DOHH2 (cell line): ENCODE measurements at regions not wholly inside any gene's neighbourhood (a gene's known extent, or its start where the extent isn't known, plus 50 kb on each side); places are given as distances from the start of the nearest gene placed in this dataset.
"Not testable (repeated sequence)": the region's sequence is repeated elsewhere in the genome, so short reads cannot be mapped to it uniquely, and the experiment has no call there.

Source experiments
- H3F3A ChIP-seq: fragments of 200-600 bp; sonication (generic), shearing (Covaris generic); 2 replicates; pipeline ENCODE4 v1.6.0; 2016; ENCODE audit warnings: antibody characterized with exemption, mild to moderate bottlenecking; ENCODE audit not compliant: control insufficient read depth, insufficient read depth
- H3K27ac ChIP-seq: fragments of 200-600 bp; sonication (generic); 2 replicates; pipeline ENCODE4 v1.5.1; 2014; ENCODE audit warnings: low read depth, mild to moderate bottlenecking, low read length, moderate library complexity
- H3K27me3 ChIP-seq: fragments of 200-600 bp; sonication (generic); 2 replicates; pipeline ENCODE4 v1.6.1; 2014; ENCODE audit warnings: mild to moderate bottlenecking, low read length, mixed read lengths; ENCODE audit not compliant: control insufficient read depth
- H3K36me3 ChIP-seq: fragments of 200-600 bp; sonication (generic); 2 replicates; pipeline ENCODE4 v1.6.1; 2014; ENCODE audit warnings: mild to moderate bottlenecking, low read length, moderate library complexity, mixed read lengths; ENCODE audit not compliant: control insufficient read depth
- H3K4me1 ChIP-seq: fragments of 200-600 bp; sonication (generic); 2 replicates; pipeline ENCODE4 v1.6.1; 2014; ENCODE audit warnings: mild to moderate bottlenecking, low read length, mixed read lengths; ENCODE audit not compliant: control insufficient read depth
- H3K4me2 ChIP-seq: fragments of 200-600 bp; sonication (generic); 2 replicates; pipeline ENCODE4 v1.6.0; 2014; ENCODE audit warnings: mild to moderate bottlenecking, low read length, moderate library complexity
- H3K4me3 ChIP-seq: fragments of 200-600 bp; sonication (generic); 2 replicates; pipeline ENCODE4 v1.5.1; 2014; ENCODE audit warnings: mild to moderate bottlenecking, low read length, mixed read lengths
- H3K79me2 ChIP-seq: fragments of 200-600 bp; sonication (generic); 2 replicates; pipeline ENCODE4 v1.6.1; 2014; ENCODE audit warnings: mild to moderate bottlenecking, low read length, mixed read lengths; ENCODE audit not compliant: control insufficient read depth
- H3K9me2 ChIP-seq: fragments of 200-600 bp; sonication (generic); replicated peaks from 2 replicates; pipeline ENCODE4 v1.6.1; 2014; ENCODE audit warnings: mild to moderate bottlenecking, low read length, mixed read lengths; ENCODE audit not compliant: control insufficient read depth
- H3K9me3 ChIP-seq: fragments of 200-600 bp; sonication (generic); 2 replicates; pipeline ENCODE4 v1.6.1; 2014; ENCODE audit warnings: antibody characterized with exemption, low read length, mixed read lengths; ENCODE audit not compliant: control insufficient read depth, insufficient read depth
- H4K20me1 ChIP-seq: fragments of 200-600 bp; sonication (generic); 2 replicates; pipeline ENCODE4 v1.6.0; 2014; ENCODE audit warnings: low read depth, mild to moderate bottlenecking, antibody characterized with exemption, low read length, moderate library complexity; ENCODE audit not compliant: control insufficient read depth, insufficient read depth
- EZH2phosphoT487 ChIP-seq: fragments of 200-600 bp; sonication (generic); IDR thresholded peaks from 2 replicates; pipeline ENCODE4 v1.6.1; 2017; ENCODE audit warnings: borderline replicate concordance, mild to moderate bottlenecking, antibody characterized with exemption, low read length, moderate library complexity, mixed read lengths
- TF ChIP-seq, protein P1 (sequence below): fragments of 200-600 bp; sonication (generic); IDR thresholded peaks from one replicate; pipeline ENCODE4 v1.5.1; 2014; ENCODE audit warnings: antibody characterized with exemption, mild to moderate bottlenecking, low read depth, low read length; ENCODE audit not compliant: poor library complexity, severe bottlenecking

GRCh38 chr16:31807086-31807485 lies 66.5 kb upstream of the ZNF267 start:
- no peaks in the 10 kb centered on the region for H3K9me2 ChIP-seq
- H3K79me2 ChIP-seq = no peaks in the 10 kb centered on the region
- H3K9me3 ChIP-seq = no peaks in the 10 kb centered on the region
- TF ChIP-seq EZH2phosphoT487 = no peak
- TF ChIP-seq, protein P1, sequence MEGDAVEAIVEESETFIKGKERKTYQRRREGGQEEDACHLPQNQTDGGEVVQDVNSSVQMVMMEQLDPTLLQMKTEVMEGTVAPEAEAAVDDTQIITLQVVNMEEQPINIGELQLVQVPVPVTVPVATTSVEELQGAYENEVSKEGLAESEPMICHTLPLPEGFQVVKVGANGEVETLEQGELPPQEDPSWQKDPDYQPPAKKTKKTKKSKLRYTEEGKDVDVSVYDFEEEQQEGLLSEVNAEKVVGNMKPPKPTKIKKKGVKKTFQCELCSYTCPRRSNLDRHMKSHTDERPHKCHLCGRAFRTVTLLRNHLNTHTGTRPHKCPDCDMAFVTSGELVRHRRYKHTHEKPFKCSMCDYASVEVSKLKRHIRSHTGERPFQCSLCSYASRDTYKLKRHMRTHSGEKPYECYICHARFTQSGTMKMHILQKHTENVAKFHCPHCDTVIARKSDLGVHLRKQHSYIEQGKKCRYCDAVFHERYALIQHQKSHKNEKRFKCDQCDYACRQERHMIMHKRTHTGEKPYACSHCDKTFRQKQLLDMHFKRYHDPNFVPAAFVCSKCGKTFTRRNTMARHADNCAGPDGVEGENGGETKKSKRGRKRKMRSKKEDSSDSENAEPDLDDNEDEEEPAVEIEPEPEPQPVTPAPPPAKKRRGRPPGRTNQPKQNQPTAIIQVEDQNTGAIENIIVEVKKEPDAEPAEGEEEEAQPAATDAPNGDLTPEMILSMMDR = no peak
- H3K4me2 ChIP-seq = no peak overlapping the region
- H4K20me1 ChIP-seq = no peaks in the 10 kb centered on the region
- no peaks in the 10 kb centered on the region for H3F3A ChIP-seq
- H3K4me3 ChIP-seq = no peak overlapping the region
- H3K27me3 ChIP-seq = no peaks in the 10 kb centered on the region
- no peak overlapping the region for H3K27ac ChIP-seq
- no peaks in the 10 kb centered on the region for H3K4me1 ChIP-seq
- H3K36me3 ChIP-seq = no peaks in the 10 kb centered on the region

- Histone ChIP-seq H3K4me1 (no peaks in the 10 kb centered on the region), H3K9me2 (no peaks in the 10 kb centered on the region), H3F3A (no peaks in the 10 kb centered on the region), H3K79me2 (no peaks in the 10 kb centered on the region), H3K27me3 (no peaks in the 10 kb centered on the region), H4K20me1 (no peaks in the 10 kb centered on the region), H3K4me2 (no peak overlapping the region), H3K9me3 (no peaks in the 10 kb centered on the region), H3K27ac (no peak overlapping the region), H3K36me3 (no peaks in the 10 kb centered on the region), H3K4me3 (no peak overlapping the region)
- TF ChIP-seq EZH2phosphoT487 = no peak
- TF ChIP-seq, protein P1 = no peak
Observed at GRCh38 chr16:31810863-31811262, 62.7 kb upstream of the ZNF267 start.

DNA sequence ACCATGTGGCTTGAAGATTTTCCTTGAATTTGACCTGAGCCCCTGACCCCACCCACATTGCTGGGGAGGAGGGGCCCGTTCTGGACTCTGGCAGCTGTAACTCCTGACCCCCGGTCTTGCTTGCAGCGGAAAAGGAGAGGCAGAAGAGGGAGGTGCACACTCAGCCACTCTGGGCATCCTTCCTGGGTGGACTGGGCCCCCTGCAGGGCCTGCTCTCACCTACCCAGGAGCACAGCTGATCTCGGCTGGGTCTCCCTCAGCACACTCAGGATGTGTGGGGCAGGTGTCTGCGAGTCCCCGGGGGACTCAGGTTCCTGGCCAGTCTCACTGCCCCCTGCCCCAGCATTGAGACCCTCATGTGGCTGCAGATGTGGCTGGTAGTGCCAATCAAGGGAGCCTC lies 57.5 kb upstream of the ZNF267 start:
- H3F3A ChIP-seq, H3K27me3 ChIP-seq, H4K20me1 ChIP-seq, H3K4me1 ChIP-seq, H3K27ac ChIP-seq, H3K79me2 ChIP-seq, H3K9me2 ChIP-seq, H3K36me3 ChIP-seq, H3K9me3 ChIP-seq, H3K4me3 ChIP-seq, H3K4me2 ChIP-seq: not testable (repeated sequence)

DNA sequence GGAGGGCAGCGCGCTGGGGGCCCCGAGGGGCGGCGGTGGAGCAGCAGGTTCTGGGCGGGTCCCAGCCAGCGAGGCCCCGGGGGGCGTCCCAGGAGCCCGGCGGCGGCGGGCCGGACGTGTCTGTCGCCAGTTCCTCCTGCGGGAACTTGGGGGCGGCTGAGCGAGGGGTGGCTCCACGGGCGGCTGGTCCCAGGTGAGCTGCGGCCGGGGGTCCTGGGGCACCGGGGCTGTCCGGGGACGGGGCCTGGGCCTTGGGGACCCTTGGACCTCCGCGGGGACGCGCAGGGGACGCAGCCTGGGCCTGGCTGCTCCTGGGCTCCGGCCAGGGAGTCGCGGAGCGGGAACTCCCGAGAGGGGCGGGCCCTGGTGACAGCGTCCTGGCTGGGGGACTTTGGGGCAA lies 54.2 kb upstream of the ZNF267 start:
- H3K4me2 ChIP-seq = no peak overlapping the region
- no peaks in the 10 kb centered on the region for H4K20me1 ChIP-seq
- H3K9me3 ChIP-seq = no peaks in the 10 kb centered on the region; the same call in 1 of the 2 replicates
- H3K36me3 ChIP-seq = no peaks in the 10 kb centered on the region
- no peaks in the 10 kb centered on the region for H3K9me2 ChIP-seq
- H3F3A ChIP-seq = no peaks in the 10 kb centered on the region
- no peaks in the 10 kb centered on the region for H3K79me2 ChIP-seq
- no peaks in the 10 kb centered on the region for H3K4me1 ChIP-seq
- no peak overlapping the region for H3K4me3 ChIP-seq
- H3K27ac ChIP-seq = no peak overlapping the region
- TF ChIP-seq, protein P1 = no peak
- no peak for TF ChIP-seq EZH2phosphoT487
- no peaks in the 10 kb centered on the region for H3K27me3 ChIP-seq
